A549 (cell line): ENCODE measurements at regions not wholly inside any gene's neighbourhood (a gene's known extent, or its start where the extent isn't known, plus 50 kb on each side); places are given as distances from the start of the nearest gene placed in this dataset.

Source experiments
- CTCF ChIP-seq: fragments of >200 bp; sonication (Bioruptor Twin); formaldehyde crosslinking; IDR thresholded peaks from 3 replicates; pipeline ENCODE4 v1.5.1; 2016
- NFE2L2 ChIP-seq: fragments of 150-350 bp; conservative IDR thresholded peaks from 2 replicates; pipeline ENCODE4 v1.6.1; 2014; ENCODE audit warnings: low read length
- POLR2A ChIP-seq: IDR thresholded peaks from 2 replicates; pipeline ENCODE4 v1.6.1; 2012; ENCODE audit warnings: mild to moderate bottlenecking, low read length
- POLR2AphosphoS2 ChIP-seq: conservative IDR thresholded peaks from 2 replicates; pipeline ENCODE4 v1.6.1; 2012; ENCODE audit warnings: low read length, improper control_type of control experiment, inconsistent platforms
- RAD21 ChIP-seq, 2 experiments: fragments of >200 bp in 1 of 2; sonication (Bioruptor Twin) in 1 of 2; formaldehyde crosslinking in 1 of 2; IDR thresholded peaks in 1 of 2; conservative IDR thresholded peaks in 1 of 2; 2 replicates in 1 of 2; 3 replicates in 1 of 2; pipeline ENCODE4 v1.6.1; 2012 to 2018; ENCODE audit warnings: inconsistent platforms in 1 of 2
- RFX5 ChIP-seq: fragments of 450-650 bp; IDR thresholded peaks from 2 replicates; pipeline ENCODE4 v1.7.1; 2014; ENCODE audit warnings: antibody characterized with exemption, mild to moderate bottlenecking, moderate library complexity
- SREBF2 ChIP-seq: fragments of 450-650 bp; IDR thresholded peaks from 2 replicates; pipeline ENCODE4 v1.6.1; 2014; ENCODE audit warnings: mild to moderate bottlenecking, moderate library complexity
- TF ChIP-seq, protein P1 (sequence below): IDR thresholded peaks from 2 replicates; pipeline ENCODE4 v1.6.1; 2012
- TF ChIP-seq, protein P2 (sequence below): IDR thresholded peaks from 2 replicates; pipeline ENCODE4 v1.6.1; 2012

DNA sequence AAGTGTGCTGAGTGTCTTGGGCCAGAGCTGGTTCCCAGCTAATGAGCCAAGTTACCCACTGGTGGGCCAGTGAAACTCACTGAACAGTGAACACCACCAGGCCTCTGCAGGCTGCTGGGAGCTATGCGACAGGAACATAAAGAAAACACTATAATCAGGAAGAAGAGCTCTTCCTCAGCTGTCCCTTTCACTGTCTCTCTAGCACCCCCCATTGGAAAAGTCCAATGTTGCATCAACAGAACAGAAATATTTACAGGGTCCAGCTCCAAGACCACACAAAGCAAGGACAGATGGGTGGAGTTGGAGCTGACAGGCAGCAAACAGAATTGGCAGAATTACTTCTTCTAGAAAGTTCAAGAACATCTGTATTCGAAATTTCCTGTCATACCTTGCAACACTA, 903.6 kb upstream of the TMEM132C start:
- TF ChIP-seq NFE2L2: no peak
- no peak for TF ChIP-seq CTCF
- no peak for TF ChIP-seq POLR2A
- TF ChIP-seq POLR2AphosphoS2: no peak
- TF ChIP-seq RAD21 (conservative IDR thresholded peaks at IDR 0.05 in 1 of 2, IDR thresholded peaks at IDR 0.05 in 1 of 2): no peak
- TF ChIP-seq, protein P1, sequence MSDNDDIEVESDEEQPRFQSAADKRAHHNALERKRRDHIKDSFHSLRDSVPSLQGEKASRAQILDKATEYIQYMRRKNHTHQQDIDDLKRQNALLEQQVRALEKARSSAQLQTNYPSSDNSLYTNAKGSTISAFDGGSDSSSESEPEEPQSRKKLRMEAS: no peak
- TF ChIP-seq SREBF2: no peak
- no peak for TF ChIP-seq RFX5
- TF ChIP-seq, protein P2, sequence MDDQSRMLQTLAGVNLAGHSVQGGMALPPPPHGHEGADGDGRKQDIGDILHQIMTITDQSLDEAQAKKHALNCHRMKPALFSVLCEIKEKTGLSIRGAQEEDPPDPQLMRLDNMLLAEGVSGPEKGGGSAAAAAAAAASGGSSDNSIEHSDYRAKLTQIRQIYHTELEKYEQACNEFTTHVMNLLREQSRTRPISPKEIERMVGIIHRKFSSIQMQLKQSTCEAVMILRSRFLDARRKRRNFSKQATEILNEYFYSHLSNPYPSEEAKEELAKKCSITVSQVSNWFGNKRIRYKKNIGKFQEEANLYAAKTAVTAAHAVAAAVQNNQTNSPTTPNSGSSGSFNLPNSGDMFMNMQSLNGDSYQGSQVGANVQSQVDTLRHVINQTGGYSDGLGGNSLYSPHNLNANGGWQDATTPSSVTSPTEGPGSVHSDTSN: no peak
